Activated CD4-positive, alpha-beta memory T cell treated with anti-CD3 and anti-CD28 coated beads for 36 hours (primary cell): ENCODE measurements at regions not wholly inside any gene's neighbourhood (a gene's known extent, or its start where the extent isn't known, plus 50 kb on each side); places are given as distances from the start of the nearest gene placed in this dataset.

Experiments used
- CTCF ChIA-PET: fragments of 350-600 bp; sonication (Branson Sonifier 250); formaldehyde crosslinking; loops from one replicate; lab custom pipeline; 2021; ENCODE audit warnings: antibody characterized with exemption, inconsistent platforms; lab: Charles Lee
- POLR2A ChIA-PET: fragments of 350-600 bp; sonication (Branson Sonifier 250); formaldehyde crosslinking; loops from one replicate; lab custom pipeline; 2021; ENCODE audit warnings: antibody characterized with exemption; lab: Charles Lee
- DNase-seq: peaks from one replicate; pipeline ENCODE4 v3.0.0-alpha.2; 2020
- H3K27ac Mint-ChIP-seq: one replicate; pipeline ENCODE4 v1.8.0; 2021; ENCODE audit warnings: mixed read lengths
- H3K27me3 Mint-ChIP-seq: one replicate; pipeline ENCODE4 v1.8.0; 2021; ENCODE audit warnings: mixed read lengths
- H3K36me3 Mint-ChIP-seq: one replicate; pipeline ENCODE4 v1.8.0; 2021; ENCODE audit warnings: mixed read lengths
- H3K4me1 Mint-ChIP-seq: one replicate; pipeline ENCODE4 v1.8.0; 2021; ENCODE audit warnings: low read depth, mixed read lengths
- H3K4me3 Mint-ChIP-seq: one replicate; pipeline ENCODE4 v1.8.0; 2021; ENCODE audit warnings: mild to moderate bottlenecking, mixed read lengths
- H3K9me3 Mint-ChIP-seq: one replicate; pipeline ENCODE4 v1.8.0; 2021; ENCODE audit warnings: mixed read lengths
- intact Hi-C: fragments of 100-400 bp; cut with micrococcal nuclease; formaldehyde crosslinking; loops from one replicate; pipeline ENCODE4 v1.15.1; 2023

- POLR2A ChIA-PET: no interaction called here
- H3K36me3 Mint-ChIP-seq: no peaks in the 10 kb centered on the region
- CTCF ChIA-PET: no interaction called here
- H3K9me3 Mint-ChIP-seq: no peaks in the 10 kb centered on the region
- H3K4me1 Mint-ChIP-seq: peaks cover 4% of the 10 kb centered on the region
- H3K27ac Mint-ChIP-seq: no peak overlapping the region
- H3K27me3 Mint-ChIP-seq: peaks cover 48% of the 10 kb centered on the region
- no peak overlapping the region for H3K4me3 Mint-ChIP-seq
- DNase-seq: no peak
- intact Hi-C loops: no loop called here
Measured at GRCh38 chr10:120977897-120978296, 126.7 kb downstream of the WDR11 start.

- peaks cover 48% of the 10 kb centered on the region for H3K27me3 Mint-ChIP-seq
- CTCF ChIA-PET: interaction anchor here (0.6 to 0.9 kb wide), 2 partner anchors 30 to 194 kb away, joined by 3 read pairs; no protein-coding TSS in a partner anchor
- no peaks in the 10 kb centered on the region for H3K36me3 Mint-ChIP-seq
Measured at GRCh38 chr10:120978589-120979252, 127.6 kb downstream of the WDR11 start.

GRCh38 chr10:120979435-120980278, 128.5 kb downstream of the WDR11 start:
- CTCF ChIA-PET: interaction anchor here (0.6 to 0.9 kb wide), 2 partner anchors 31 to 193 kb away, joined by 3 read pairs; no protein-coding TSS in a partner anchor
- POLR2A ChIA-PET: no interaction called here
- intact Hi-C loops: no loop called here
- peak overlapping the region; percentile 43 for H3K4me3 Mint-ChIP-seq
- H3K27me3 Mint-ChIP-seq: peaks cover 48% of the 10 kb centered on the region
- no peak overlapping the region for H3K27ac Mint-ChIP-seq
- DNase-seq: peak; percentile 36
- H3K4me1 Mint-ChIP-seq: peaks cover 4% of the 10 kb centered on the region
- no peaks in the 10 kb centered on the region for H3K9me3 Mint-ChIP-seq
- no peaks in the 10 kb centered on the region for H3K36me3 Mint-ChIP-seq

More at GRCh38 chr10:120978589-120979252, 127.6 kb downstream of the WDR11 start:
- no peak overlapping the region for H3K27ac Mint-ChIP-seq
- no peak overlapping the region for H3K4me3 Mint-ChIP-seq
- H3K9me3 Mint-ChIP-seq: no peaks in the 10 kb centered on the region
- POLR2A ChIA-PET: no interaction called here
- intact Hi-C loops: no loop called here
- no peak for DNase-seq
- peaks cover 4% of the 10 kb centered on the region for H3K4me1 Mint-ChIP-seq

GRCh38 chr10:120980279-120981255, 129.4 kb downstream of the WDR11 start:
- no peaks in the 10 kb centered on the region for H3K9me3 Mint-ChIP-seq
- H3K27ac Mint-ChIP-seq: no peak overlapping the region
- no peak overlapping the region for H3K4me3 Mint-ChIP-seq
- DNase-seq: no peak
- ChIA-PET POLR2A (no interaction called here), CTCF (no interaction called here)
- no peaks in the 10 kb centered on the region for H3K36me3 Mint-ChIP-seq
- H3K27me3 Mint-ChIP-seq: peaks cover 46% of the 10 kb centered on the region
- intact Hi-C loops: no loop called here
- peaks cover 4% of the 10 kb centered on the region for H3K4me1 Mint-ChIP-seq

GRCh38 chr10:120981601-120982391, 130.6 kb downstream of the WDR11 start:
- POLR2A ChIA-PET: no interaction called here
- H3K27ac Mint-ChIP-seq: no peak overlapping the region
- DNase-seq: no peak
- CTCF ChIA-PET: no interaction called here
- H3K4me1 Mint-ChIP-seq: peaks cover 4% of the 10 kb centered on the region
- H3K4me3 Mint-ChIP-seq: no peak overlapping the region
- H3K27me3 Mint-ChIP-seq: peaks cover 38% of the 10 kb centered on the region
- no peaks in the 10 kb centered on the region for H3K36me3 Mint-ChIP-seq
- H3K9me3 Mint-ChIP-seq: no peaks in the 10 kb centered on the region
- intact Hi-C loops: no loop called here

- H3K27ac Mint-ChIP-seq: no peak overlapping the region
- CTCF ChIA-PET: no interaction called here
- POLR2A ChIA-PET: no interaction called here
- no peaks in the 10 kb centered on the region for H3K36me3 Mint-ChIP-seq
- DNase-seq: no peak
- intact Hi-C loops: no loop called here
- no peak overlapping the region for H3K4me3 Mint-ChIP-seq
- peaks cover 34% of the 10 kb centered on the region for H3K27me3 Mint-ChIP-seq
- no peaks in the 10 kb centered on the region for H3K9me3 Mint-ChIP-seq
- peaks cover 4% of the 10 kb centered on the region for H3K4me1 Mint-ChIP-seq
Measured at GRCh38 chr10:120982507-120982906, 131.3 kb downstream of the WDR11 start.

- Mint-ChIP-seq H3K36me3 (no peaks in the 10 kb centered on the region), H3K27ac (no peak overlapping the region), H3K27me3 (peaks cover 27% of the 10 kb centered on the region), H3K9me3 (no peaks in the 10 kb centered on the region), H3K4me3 (no peak overlapping the region), H3K4me1 (peaks cover 4% of the 10 kb centered on the region)
- intact Hi-C loops: no loop called here
- ChIA-PET CTCF (no interaction called here), POLR2A (no interaction called here)
- no peak for DNase-seq
Measured at GRCh38 chr10:120983721-120984120, 132.6 kb downstream of the WDR11 start.

- H3K4me3 Mint-ChIP-seq: no peak overlapping the region
Measured at GRCh38 chr10:120984221-120984620, 133.1 kb downstream of the WDR11 start.

GRCh38 chr10:120987359-120987758, 136.2 kb downstream of the WDR11 start:
- H3K4me1 Mint-ChIP-seq: no peaks in the 10 kb centered on the region
- CTCF ChIA-PET: no interaction called here
- H3K4me3 Mint-ChIP-seq: no peak overlapping the region
- no peak overlapping the region for H3K27ac Mint-ChIP-seq
- POLR2A ChIA-PET: no interaction called here
- intact Hi-C loops: no loop called here
- no peaks in the 10 kb centered on the region for H3K9me3 Mint-ChIP-seq
- DNase-seq: no peak
- H3K27me3 Mint-ChIP-seq: peaks cover 9% of the 10 kb centered on the region
- H3K36me3 Mint-ChIP-seq: no peaks in the 10 kb centered on the region

More at GRCh38 chr10:120984221-120984620, 133.1 kb downstream of the WDR11 start:
- Mint-ChIP-seq H3K36me3 (no peaks in the 10 kb centered on the region), H3K4me1 (peaks cover 3% of the 10 kb centered on the region), H3K9me3 (no peaks in the 10 kb centered on the region), H3K27me3 (peaks cover 22% of the 10 kb centered on the region), H3K27ac (no peak overlapping the region)
- intact Hi-C loops: no loop called here
- DNase-seq: no peak
- ChIA-PET POLR2A (no interaction called here), CTCF (no interaction called here)

- H3K9me3 Mint-ChIP-seq: no peaks in the 10 kb centered on the region
- POLR2A ChIA-PET: no interaction called here
Measured at GRCh38 chr10:120988751-120989150, 137.6 kb downstream of the WDR11 start.

GRCh38 chr10:120989279-120989678, 138.1 kb downstream of the WDR11 start:
- intact Hi-C loops: no loop called here
- ChIA-PET POLR2A (no interaction called here), CTCF (no interaction called here)
- no peak for DNase-seq
- no peak overlapping the region for H3K4me3 Mint-ChIP-seq
- no peak overlapping the region for H3K27ac Mint-ChIP-seq
- peaks cover 7% of the 10 kb centered on the region for H3K27me3 Mint-ChIP-seq
- no peaks in the 10 kb centered on the region for H3K4me1 Mint-ChIP-seq
- peaks cover under 1% of the 10 kb centered on the region for H3K9me3 Mint-ChIP-seq
- no peaks in the 10 kb centered on the region for H3K36me3 Mint-ChIP-seq

More at GRCh38 chr10:120988751-120989150, 137.6 kb downstream of the WDR11 start:
- intact Hi-C loops: no loop called here
- H3K27ac Mint-ChIP-seq: no peak overlapping the region
- no peak overlapping the region for H3K4me3 Mint-ChIP-seq
- no peaks in the 10 kb centered on the region for H3K36me3 Mint-ChIP-seq
- DNase-seq: no peak
- H3K4me1 Mint-ChIP-seq: no peaks in the 10 kb centered on the region
- peaks cover 7% of the 10 kb centered on the region for H3K27me3 Mint-ChIP-seq
- CTCF ChIA-PET: no interaction called here
